Colonic mucosa (tissue), 4 donors: ENCODE measurements at regions not wholly inside any gene's neighbourhood (a gene's known extent, or its start where the extent isn't known, plus 50 kb on each side); places are given as distances from the start of the nearest gene placed in this dataset.

Experiments
- DNase-seq: peaks from one replicate; pipeline ENCODE4 v3.0.0-alpha.2; 2020
- H3K27ac ChIP-seq: fragments of 200-600 bp; one replicate; pipeline ENCODE4 v1.8.0; 2021
- H3K27me3 ChIP-seq: fragments of 200-600 bp; one replicate; pipeline ENCODE4 v1.8.0; 2021
- H3K36me3 ChIP-seq: fragments of 200-600 bp; one replicate; pipeline ENCODE4 v1.8.0; 2021
- H3K4me1 ChIP-seq: fragments of 200-600 bp; one replicate; pipeline ENCODE4 v1.8.0; 2021; ENCODE audit warnings: mild to moderate bottlenecking
- H3K4me3 ChIP-seq: fragments of 200-600 bp; one replicate; pipeline ENCODE4 v1.8.0; 2021
- H3K9ac ChIP-seq, 2 donors: one replicate each; pipeline ENCODE4 v1.7.0; 2013; ENCODE audit warnings: control low read depth in 2 of 2, low read depth in 2 of 2, low read length in 2 of 2
- H3K9me3 ChIP-seq: fragments of 200-600 bp; one replicate; pipeline ENCODE4 v1.8.0; 2021
- CTCF ChIP-seq: fragments of 200-600 bp; IDR thresholded peaks from one replicate; pipeline ENCODE4 v1.8.0; 2022; ENCODE audit warnings: antibody characterized with exemption, mild to moderate bottlenecking
- intact Hi-C: fragments of 100-400 bp; cut with DNase I; formaldehyde crosslinking; loops from one replicate; pipeline ENCODE4 v1.14.1; 2022
- donor health status: healthy.
- donor health status: DM: no; HTN: no; CAD: no.
- donor health status: DM: no; HTN: no; CAD: no.

GRCh38 chr20:40160097-40160550 is 528.9 kb downstream of the MAFB start:
- no peaks in the 10 kb centered on the region for H3K27me3 ChIP-seq
- H3K27ac ChIP-seq, result no peak overlapping the region
- no peaks in the 10 kb centered on the region for H3K4me1 ChIP-seq
- H3K36me3 ChIP-seq, result no peaks in the 10 kb centered on the region
- TF ChIP-seq CTCF, result peak; percentile 37
- peak; percentile 36 for DNase-seq
- H3K9ac ChIP-seq, result no peak overlapping the region
- H3K9me3 ChIP-seq, result no peaks in the 10 kb centered on the region
- no peak overlapping the region for H3K4me3 ChIP-seq
- intact Hi-C loops, result no loop called here

GRCh38 chr20:40159276-40159675 is 529.8 kb downstream of the MAFB start:
- no peak overlapping the region for H3K9ac ChIP-seq
- H3K4me1 ChIP-seq, result no peaks in the 10 kb centered on the region
- no peaks in the 10 kb centered on the region for H3K9me3 ChIP-seq
- intact Hi-C loops, result loop anchor here (10.0 kb wide), 1 partner anchor 536 kb away; no protein-coding TSS in a partner anchor
- TF ChIP-seq CTCF, result no peak
- H3K27ac ChIP-seq, result no peak overlapping the region
- no peak overlapping the region for H3K4me3 ChIP-seq
- DNase-seq, result no peak
- H3K36me3 ChIP-seq, result no peaks in the 10 kb centered on the region
- no peaks in the 10 kb centered on the region for H3K27me3 ChIP-seq

GRCh38 chr20:40156600-40157317 is 532.3 kb downstream of the MAFB start:
- Histone ChIP-seq H3K27ac (no peak overlapping the region), H3K27me3 (no peaks in the 10 kb centered on the region), H3K4me1 (no peaks in the 10 kb centered on the region), H3K9me3 (no peaks in the 10 kb centered on the region), H3K36me3 (no peaks in the 10 kb centered on the region), H3K9ac (no peak overlapping the region), H3K4me3 (no peak overlapping the region)
- DNase-seq, result no peak
- no peak for TF ChIP-seq CTCF
- intact Hi-C loops, result loop anchor here (10.0 kb wide), 1 partner anchor 538 kb away; no protein-coding TSS in a partner anchor

- intact Hi-C loops, result loop anchor here (10.0 kb wide), 1 partner anchor 540 kb away; no protein-coding TSS in a partner anchor
- no peak for TF ChIP-seq CTCF
- H3K27ac ChIP-seq, result no peak overlapping the region
- no peaks in the 10 kb centered on the region for H3K9me3 ChIP-seq
- H3K9ac ChIP-seq, result no peak overlapping the region
- no peak for DNase-seq
- H3K4me1 ChIP-seq, result no peaks in the 10 kb centered on the region
- H3K4me3 ChIP-seq, result no peak overlapping the region
- no peaks in the 10 kb centered on the region for H3K27me3 ChIP-seq
- no peaks in the 10 kb centered on the region for H3K36me3 ChIP-seq
Observed at GRCh38 chr20:40154514-40154913, 534.5 kb downstream of the MAFB start.

GRCh38 chr20:40148886-40149285 is 540.1 kb downstream of the MAFB start:
- Histone ChIP-seq H3K4me1 (no peaks in the 10 kb centered on the region), H3K4me3 (no peak overlapping the region), H3K27ac (no peak overlapping the region), H3K27me3 (no peaks in the 10 kb centered on the region), H3K9ac (no peak overlapping the region), H3K36me3 (no peaks in the 10 kb centered on the region), H3K9me3 (no peaks in the 10 kb centered on the region)
- DNase-seq, result no peak
- TF ChIP-seq CTCF, result no peak
- intact Hi-C loops, result no loop called here
